ENCODE measurements at regions not wholly inside any gene's neighbourhood (a gene's known extent, or its start where the extent isn't known, plus 50 kb on each side); places are given as distances from the start of the nearest gene placed in this dataset.
A peak's percentile ranks its signal among the peaks of the same experiment; 100 is the strongest.

- Histone ChIP-seq H3K79me2 (ENCODE audit: control insufficient read depth, insufficient read depth, low read length) (no peaks in the 10 kb centered on the region), H3K9ac (ENCODE audit: insufficient read depth in 1 of 2, low read depth in 2 of 2, low read length in 2 of 2) (no peak overlapping the region), H2AFZ (ENCODE audit: low read depth, low read length) (no peak overlapping the region), H3K4me3 (no peak overlapping the region), H3K36me3 (ENCODE audit: control insufficient read depth, insufficient read depth, low read length) (no peaks in the 10 kb centered on the region), H3K4me2 (ENCODE audit: insufficient read depth, low read length) (no peak overlapping the region), H3K9me3 (replicated peaks; ENCODE audit: control insufficient read depth, insufficient read depth, low read depth, low read length) (no peaks in the 10 kb centered on the region), H3K27me3 (ENCODE audit: control insufficient read depth in 2 of 2, insufficient read depth in 2 of 2, low read length in 2 of 2) (peaks cover 20 to 65% of the 10 kb centered on the region in 2 experiments; a peak in 4 of 5 replicates), H3K27ac (ENCODE audit: extremely low read depth, low read depth, low read length) (no peak overlapping the region), H4K20me1 (replicated peaks; ENCODE audit: control insufficient read depth, insufficient read depth, low read length) (no peaks in the 10 kb centered on the region), H3K9me1 (ENCODE audit: control insufficient read depth, insufficient read depth, low read length) (no peaks in the 10 kb centered on the region), H3K4me1 (replicated peaks in 1 of 2; ENCODE audit: control insufficient read depth in 2 of 2, insufficient read depth in 2 of 2, low read length in 2 of 2) (peaks cover 28 to 44% of the 10 kb centered on the region in 2 experiments)
- DNase-seq (ENCODE audit: extremely low read depth in 1 of 4, low spot score in 3 of 4): no peak
- FAIRE-seq: no peak
- intact Hi-C loops (cut with micrococcal nuclease) (loop anchor here (10.0 kb wide), 1 partner anchor 50 kb away; no protein-coding TSS in a partner anchor), in situ Hi-C loops (cut with MboI) (no loop called here)
- ChIA-PET POLR2A (interaction anchor here (3.5 kb wide), 1 partner anchor 9 kb away, joined by 17 read pairs; no protein-coding TSS in a partner anchor), CTCF (ENCODE audit: low intra/inter-chr PET ratio) (no interaction called here)
- BruUV-seq (replicated peaks): no TSS peak
- no peak for ATAC-seq
- TF ChIP-seq NFIC (IDR thresholded peaks at IDR 0.05) (peak; percentile 70), ZNF407 (IDR thresholded peaks at IDR 0.05; ENCODE audit: low read depth) (no peak), CBX5 (IDR thresholded peaks at IDR 0.05; ENCODE audit: borderline replicate concordance, low read depth) (no peak)
- WGBS (ENCODE audit: insufficient coverage, low coverage, missing lambda C conversion rate): 0% methylated on average over 3 of the region's 4 CpGs
Measured at GRCh38 chr17:77884967-77885641, 73.4 kb upstream of the TNRC6C start.
